ENCODE measurements at regions not wholly inside any gene's neighbourhood (a gene's known extent, or its start where the extent isn't known, plus 50 kb on each side); places are given as distances from the start of the nearest gene placed in this dataset.

GRCh38 chr14:85471156-85471555 lies 58.8 kb upstream of the FLRT2 start:
- TF ChIP-seq POLR2A (IDR thresholded peaks at IDR 0.05; ENCODE audit: extremely low read depth, insufficient read length) (no peak), CTCF (IDR thresholded peaks at IDR 0.05; ENCODE audit: low read depth, low read length) (no peak)

Data from NB4 (cell line).